Fibroblast of lung (primary cell): ENCODE measurements at regions not wholly inside any gene's neighbourhood (a gene's known extent, or its start where the extent isn't known, plus 50 kb on each side); places are given as distances from the start of the nearest gene placed in this dataset.

Source experiments
- EZH2 ChIP-seq: IDR thresholded peaks from 2 replicates; pipeline ENCODE4 v1.5.1; 2012; ENCODE audit warnings: low read length, control low read depth, mild to moderate bottlenecking; ENCODE audit errors: missing control alignments
- TF ChIP-seq, protein P1 (sequence below), 2 donors: IDR thresholded peaks in 1 of 2; conservative IDR thresholded peaks in 1 of 2; 1 replicate in 1 of 2; 2 replicates in 1 of 2; pipeline ENCODE4 v1.5.1; 2011 to 2012; ENCODE audit warnings: low read length in 2 of 2, control low read depth in 1 of 2, inconsistent platforms in 1 of 2, low read depth in 1 of 2, mild to moderate bottlenecking in 1 of 2

DNA sequence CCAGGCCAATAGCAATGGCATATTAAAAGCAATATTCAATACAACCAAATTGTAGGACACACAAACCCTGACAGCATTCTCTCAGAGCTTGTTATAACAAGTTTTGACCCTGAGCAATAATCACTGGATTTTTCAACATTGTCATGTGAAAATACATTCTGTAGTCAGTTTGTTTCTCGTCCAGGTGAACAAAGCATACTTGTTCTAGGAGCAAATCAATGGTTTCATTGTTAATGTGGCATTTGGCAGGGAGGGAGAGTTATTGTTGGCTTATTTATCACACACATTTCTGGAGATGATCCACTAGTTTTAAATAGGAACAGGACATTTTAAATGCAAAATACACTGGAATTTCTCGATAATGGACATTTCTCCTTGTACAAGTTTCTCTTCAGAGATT, 69.9 kb upstream of the L3MBTL4 start:
- TF ChIP-seq, protein P1, sequence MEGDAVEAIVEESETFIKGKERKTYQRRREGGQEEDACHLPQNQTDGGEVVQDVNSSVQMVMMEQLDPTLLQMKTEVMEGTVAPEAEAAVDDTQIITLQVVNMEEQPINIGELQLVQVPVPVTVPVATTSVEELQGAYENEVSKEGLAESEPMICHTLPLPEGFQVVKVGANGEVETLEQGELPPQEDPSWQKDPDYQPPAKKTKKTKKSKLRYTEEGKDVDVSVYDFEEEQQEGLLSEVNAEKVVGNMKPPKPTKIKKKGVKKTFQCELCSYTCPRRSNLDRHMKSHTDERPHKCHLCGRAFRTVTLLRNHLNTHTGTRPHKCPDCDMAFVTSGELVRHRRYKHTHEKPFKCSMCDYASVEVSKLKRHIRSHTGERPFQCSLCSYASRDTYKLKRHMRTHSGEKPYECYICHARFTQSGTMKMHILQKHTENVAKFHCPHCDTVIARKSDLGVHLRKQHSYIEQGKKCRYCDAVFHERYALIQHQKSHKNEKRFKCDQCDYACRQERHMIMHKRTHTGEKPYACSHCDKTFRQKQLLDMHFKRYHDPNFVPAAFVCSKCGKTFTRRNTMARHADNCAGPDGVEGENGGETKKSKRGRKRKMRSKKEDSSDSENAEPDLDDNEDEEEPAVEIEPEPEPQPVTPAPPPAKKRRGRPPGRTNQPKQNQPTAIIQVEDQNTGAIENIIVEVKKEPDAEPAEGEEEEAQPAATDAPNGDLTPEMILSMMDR (conservative IDR thresholded peaks at IDR 0.05 in 1 of 2, IDR thresholded peaks at IDR 0.05 in 1 of 2; ENCODE audit: low read depth in 1 of 2, low read length in 2 of 2): no peak
- TF ChIP-seq EZH2: no peak
